ENCODE measurements at regions not wholly inside any gene's neighbourhood (a gene's known extent, or its start where the extent isn't known, plus 50 kb on each side); places are given as distances from the start of the nearest gene placed in this dataset.
"Not testable (repeated sequence)": the region's sequence is repeated elsewhere in the genome, so short reads cannot be mapped to it uniquely, and the experiment has no call there.

DNA sequence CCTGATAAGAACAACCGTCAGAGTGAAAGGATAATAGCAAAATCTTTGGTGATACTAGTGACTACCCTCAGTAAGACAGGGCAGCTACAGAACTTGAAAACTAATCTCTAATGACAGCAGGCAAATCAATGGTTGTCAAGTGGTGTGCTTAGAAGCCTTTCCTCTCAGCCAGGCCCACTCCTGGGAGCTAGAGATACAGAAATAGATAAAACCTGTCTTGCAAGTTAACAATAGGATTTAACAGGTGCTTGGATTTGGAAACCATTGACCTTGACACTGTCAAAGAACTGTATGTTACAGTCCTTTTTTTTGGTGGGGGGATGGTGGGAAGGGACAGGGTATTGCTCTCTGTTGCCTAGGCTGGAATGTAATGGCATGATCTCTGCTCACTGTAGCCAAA is 118.6 kb downstream of the BASP1 start:
- CTCF ChIA-PET: no interaction called here
- no peak for TF ChIP-seq CTCF (IDR thresholded peaks at IDR 0.05; ENCODE audit: control extremely low read depth, extremely low read depth, low read depth, missing control alignments)
- DNase-seq (ENCODE audit: extremely low spot score): no peak
- POLR2A ChIA-PET: no interaction called here

DNA sequence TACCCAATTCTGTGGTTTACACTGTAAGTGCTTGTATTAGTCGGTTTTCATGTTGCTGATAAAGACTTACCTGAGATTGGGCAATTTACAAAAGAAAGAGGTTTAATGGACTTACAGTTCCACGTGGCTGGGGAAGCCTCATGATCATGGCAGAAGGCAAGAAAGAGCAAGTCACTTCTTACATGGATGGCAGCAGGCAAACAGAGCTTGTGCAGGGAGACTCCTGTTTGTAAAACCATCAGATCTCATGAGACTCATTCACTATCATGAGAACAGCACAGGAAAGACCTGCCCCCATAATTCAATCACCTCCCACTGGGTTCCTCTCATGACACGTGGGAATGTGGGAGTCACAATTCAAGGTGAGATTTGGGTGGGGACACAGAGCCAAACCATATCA is 119.3 kb downstream of the BASP1 start:
- CTCF ChIA-PET, POLR2A ChIA-PET: not testable (repeated sequence)

DNA sequence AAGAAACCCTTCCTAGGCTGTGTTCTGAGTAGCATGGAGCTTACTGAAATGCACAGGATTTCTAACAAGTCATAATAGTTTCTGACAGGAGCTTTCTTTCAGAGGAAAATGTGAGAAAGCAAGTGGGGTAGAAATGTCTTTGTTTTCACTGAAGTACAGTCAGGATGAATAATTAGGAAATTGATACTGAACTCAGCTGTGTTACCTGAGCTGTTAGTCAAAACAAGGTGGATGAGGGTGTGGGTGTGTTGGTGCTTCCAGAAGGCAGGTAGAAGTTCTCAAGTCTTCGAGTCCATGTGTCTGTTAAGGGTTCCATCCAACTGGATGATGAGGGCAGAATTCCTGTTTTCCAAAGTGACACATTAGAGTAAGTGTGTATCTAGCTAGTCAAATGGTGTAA is 122.4 kb downstream of the BASP1 start:
- ChIA-PET POLR2A (no interaction called here), CTCF (no interaction called here)
- no peak for DNase-seq (ENCODE audit: extremely low spot score)
- no peak for TF ChIP-seq CTCF (IDR thresholded peaks at IDR 0.05; ENCODE audit: control extremely low read depth, extremely low read depth, low read depth, missing control alignments)

More for the DNA sequence above, 119.3 kb downstream of the BASP1 start:
- DNase-seq (ENCODE audit: extremely low spot score): not testable (repeated sequence)

DNA sequence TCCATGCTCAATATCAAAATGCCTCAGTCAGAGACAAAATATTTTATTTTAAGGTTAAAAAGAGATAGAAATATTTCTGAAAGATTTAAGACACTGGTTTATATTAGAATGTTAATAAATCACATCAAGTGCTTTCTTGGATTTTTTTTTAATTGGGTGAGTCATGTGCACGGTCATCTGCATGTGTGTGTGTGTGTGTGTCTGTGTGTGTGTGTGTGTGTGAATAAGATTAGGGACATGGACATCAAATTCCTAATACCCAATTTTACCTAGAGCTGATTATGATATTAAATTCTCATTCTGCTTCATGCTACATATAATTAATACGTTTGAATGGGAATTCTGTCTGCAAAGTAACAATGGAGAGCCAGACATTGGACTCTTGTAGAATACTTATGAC is 122.9 kb downstream of the BASP1 start:
- POLR2A ChIA-PET: no interaction called here
- no peak for TF ChIP-seq CTCF (IDR thresholded peaks at IDR 0.05; ENCODE audit: control extremely low read depth, extremely low read depth, low read depth, missing control alignments)
- CTCF ChIA-PET: interaction anchor here (0.8 kb wide), 1 partner anchor 12 kb away, joined by 3 read pairs; no protein-coding TSS in a partner anchor

GRCh38 chr5:17340819-17341218 is 123.4 kb downstream of the BASP1 start:
- CTCF ChIA-PET: interaction anchor here (0.8 kb wide), 1 partner anchor 12 kb away, joined by 3 read pairs; no protein-coding TSS in a partner anchor
- POLR2A ChIA-PET: no interaction called here
- no peak for TF ChIP-seq CTCF (IDR thresholded peaks at IDR 0.05; ENCODE audit: control extremely low read depth, extremely low read depth, low read depth, missing control alignments)
- DNase-seq (ENCODE audit: extremely low spot score): no peak

More for the DNA sequence above, 122.9 kb downstream of the BASP1 start:
- no peak for DNase-seq (ENCODE audit: extremely low spot score)

- CTCF ChIA-PET: interaction anchor here (1.0 kb wide), 2 partner anchors 28 to 127 kb away, joined by 3 read pairs; no protein-coding TSS in a partner anchor
- DNase-seq (ENCODE audit: extremely low spot score): peak; percentile 42
- no peak for TF ChIP-seq CTCF (IDR thresholded peaks at IDR 0.05; ENCODE audit: control extremely low read depth, extremely low read depth, low read depth, missing control alignments)
- POLR2A ChIA-PET: no interaction called here
Observed at GRCh38 chr5:17343675-17344074, 126.2 kb downstream of the BASP1 start.

- POLR2A ChIA-PET: interaction anchor here (0.5 kb wide), 1 partner anchor 130 kb away, joined by 3 read pairs; the partner anchor contains the start of gene BASP1
- TF ChIP-seq CTCF (IDR thresholded peaks at IDR 0.05; ENCODE audit: control extremely low read depth, extremely low read depth, low read depth, missing control alignments): no peak
- DNase-seq (ENCODE audit: extremely low spot score): no peak
- CTCF ChIA-PET: interaction anchor here (1.5 kb wide), 1 partner anchor 41 kb away, joined by 3 read pairs; no protein-coding TSS in a partner anchor
Observed at GRCh38 chr5:17346811-17347210, 129.4 kb downstream of the BASP1 start.

Data from GM10248 (cell line).